Astrocyte (in vitro differentiated cells and primary cell): ENCODE measurements at regions not wholly inside any gene's neighbourhood (a gene's known extent, or its start where the extent isn't known, plus 50 kb on each side); places are given as distances from the start of the nearest gene placed in this dataset.

Experiments
- DNase-seq: peaks from one replicate; pipeline ENCODE4 v3.0.0-alpha.2; 2010; ENCODE audit warnings: low read depth
- FAIRE-seq: peaks from 2 replicates; lab custom pipeline; 2011; peaks lifted over from hg19 to GRCh38; lab: Jason Lieb, UNC
- H2AFZ ChIP-seq: 2 replicates; pipeline ENCODE4 v1.6.0; 2012; ENCODE audit warnings: low read depth, low read length, inconsistent platforms
- H3K27ac ChIP-seq: 2 replicates; pipeline ENCODE4 v1.5.1; 2011; ENCODE audit warnings: low read depth, low read length, inconsistent platforms
- H3K27me3 ChIP-seq: 2 replicates; pipeline ENCODE4 v1.6.0; 2011; ENCODE audit warnings: low read length, inconsistent platforms; ENCODE audit not compliant: insufficient read depth
- H3K36me3 ChIP-seq: 2 replicates; pipeline ENCODE4 v1.5.1; 2011; ENCODE audit warnings: low read length, inconsistent platforms; ENCODE audit not compliant: insufficient read depth
- H3K4me1 ChIP-seq: 2 replicates; pipeline ENCODE4 v1.5.1; 2011; ENCODE audit warnings: low read length, inconsistent platforms; ENCODE audit not compliant: insufficient read depth
- H3K4me2 ChIP-seq: 2 replicates; pipeline ENCODE4 v1.6.0; 2012; ENCODE audit warnings: low read length, inconsistent platforms
- H3K4me3 ChIP-seq: 2 replicates; pipeline ENCODE4 v1.5.1; 2011; ENCODE audit warnings: low read depth, mild to moderate bottlenecking, low read length, inconsistent platforms; ENCODE audit not compliant: insufficient read depth
- H3K79me2 ChIP-seq: 2 replicates; pipeline ENCODE4 v1.6.0; 2012; ENCODE audit warnings: mild to moderate bottlenecking, low read length, inconsistent platforms; ENCODE audit not compliant: insufficient read depth
- H3K9ac ChIP-seq: 2 replicates; pipeline ENCODE4 v1.6.0; 2012; ENCODE audit warnings: mild to moderate bottlenecking, low read length, inconsistent platforms
- H3K9me3 ChIP-seq: 2 replicates; pipeline ENCODE4 v1.5.1; 2012; ENCODE audit warnings: low read depth, mild to moderate bottlenecking, low read length, inconsistent platforms; ENCODE audit not compliant: insufficient read depth
- H4K20me1 ChIP-seq: 2 replicates; pipeline ENCODE4 v1.6.0; 2012; ENCODE audit warnings: low read length, inconsistent platforms; ENCODE audit not compliant: insufficient read depth
- H3K27ac Mint-ChIP-seq: one replicate; pipeline ENCODE4 v1.8.0; 2021; ENCODE audit warnings: mild to moderate bottlenecking, mixed read lengths; ENCODE audit not compliant: unreplicated experiment
- H3K27me3 Mint-ChIP-seq: one replicate; pipeline ENCODE4 v1.8.0; 2021; ENCODE audit warnings: low read depth, mixed read lengths; ENCODE audit not compliant: unreplicated experiment
- H3K36me3 Mint-ChIP-seq: one replicate; pipeline ENCODE4 v1.8.0; 2021; ENCODE audit warnings: low read depth, mixed read lengths; ENCODE audit not compliant: unreplicated experiment
- H3K4me1 Mint-ChIP-seq: one replicate; pipeline ENCODE4 v1.8.0; 2021; ENCODE audit warnings: low read depth, mixed read lengths; ENCODE audit not compliant: unreplicated experiment
- H3K4me3 Mint-ChIP-seq: one replicate; pipeline ENCODE4 v1.8.0; 2021; ENCODE audit warnings: mild to moderate bottlenecking, moderate library complexity, mixed read lengths; ENCODE audit not compliant: unreplicated experiment
- H3K9me3 Mint-ChIP-seq: one replicate; pipeline ENCODE4 v1.8.0; 2021; ENCODE audit warnings: mild to moderate bottlenecking, mixed read lengths; ENCODE audit not compliant: unreplicated experiment
- CTCF ChIP-seq: IDR thresholded peaks from 2 replicates; pipeline ENCODE4 v1.5.1; 2011; ENCODE audit warnings: low read depth, mild to moderate bottlenecking, inconsistent platforms, low read length, moderate library complexity; ENCODE audit not compliant: insufficient read depth
- EZH2 ChIP-seq: IDR thresholded peaks from 2 replicates; pipeline ENCODE4 v1.6.1; 2012; ENCODE audit warnings: mild to moderate bottlenecking, low read length, inconsistent platforms; ENCODE audit not compliant: insufficient read depth

- H3K36me3 Mint-ChIP-seq, result no peaks in the 10 kb centered on the region
- no peak overlapping the region for H3K27ac Mint-ChIP-seq
- DNase-seq (no peak), FAIRE-seq (no peak)
- Histone ChIP-seq H3K9me3 (no peaks in the 10 kb centered on the region), H3K79me2 (no peaks in the 10 kb centered on the region), H4K20me1 (no peaks in the 10 kb centered on the region), H3K4me2 (no peak overlapping the region), H3K27me3 (no peaks in the 10 kb centered on the region), H3K9ac (no peak overlapping the region), H3K4me1 (no peaks in the 10 kb centered on the region), H2AFZ (no peak overlapping the region), H3K4me3 (no peak overlapping the region), H3K36me3 (no peaks in the 10 kb centered on the region), H3K27ac (no peak overlapping the region)
- TF ChIP-seq EZH2 (no peak), CTCF (no peak)
- no peak overlapping the region for H3K4me3 Mint-ChIP-seq
- no peaks in the 10 kb centered on the region for H3K4me1 Mint-ChIP-seq
- H3K27me3 Mint-ChIP-seq, result peaks cover 2% of the 10 kb centered on the region
- H3K9me3 Mint-ChIP-seq, result no peaks in the 10 kb centered on the region
Observed at GRCh38 chr20:51871943-51872342, 69.6 kb upstream of the SALL4 start.

- Histone ChIP-seq H3K36me3 (no peaks in the 10 kb centered on the region), H3K4me2 (no peak overlapping the region), H3K4me3 (no peak overlapping the region), H3K27me3 (no peaks in the 10 kb centered on the region), H3K9ac (no peak overlapping the region), H3K27ac (no peak overlapping the region), H4K20me1 (no peaks in the 10 kb centered on the region), H3K9me3 (no peaks in the 10 kb centered on the region), H3K4me1 (no peaks in the 10 kb centered on the region), H2AFZ (no peak overlapping the region), H3K79me2 (no peaks in the 10 kb centered on the region)
- FAIRE-seq (no peak), DNase-seq (no peak)
- H3K9me3 Mint-ChIP-seq, result no peaks in the 10 kb centered on the region
- H3K27ac Mint-ChIP-seq, result no peak overlapping the region
- peaks cover 5% of the 10 kb centered on the region for H3K27me3 Mint-ChIP-seq
- H3K4me1 Mint-ChIP-seq, result no peaks in the 10 kb centered on the region
- TF ChIP-seq EZH2 (no peak), CTCF (no peak)
- no peaks in the 10 kb centered on the region for H3K36me3 Mint-ChIP-seq
- H3K4me3 Mint-ChIP-seq, result no peak overlapping the region
Observed at GRCh38 chr20:51869002-51869401, 66.7 kb upstream of the SALL4 start.

- Histone ChIP-seq H3K4me3 (no peak overlapping the region), H3K79me2 (no peaks in the 10 kb centered on the region), H3K27ac (no peak overlapping the region), H3K4me2 (no peak overlapping the region), H4K20me1 (no peaks in the 10 kb centered on the region), H3K9me3 (no peaks in the 10 kb centered on the region), H3K9ac (no peak overlapping the region), H3K4me1 (peaks cover 3% of the 10 kb centered on the region), H3K27me3 (no peaks in the 10 kb centered on the region), H2AFZ (no peak overlapping the region), H3K36me3 (no peaks in the 10 kb centered on the region)
- FAIRE-seq, result no peak
- Mint-ChIP-seq H3K27me3 (peaks cover 5% of the 10 kb centered on the region), H3K9me3 (no peaks in the 10 kb centered on the region), H3K27ac (no peak overlapping the region), H3K4me3 (no peak overlapping the region), H3K36me3 (no peaks in the 10 kb centered on the region), H3K4me1 (peaks cover 3% of the 10 kb centered on the region)
- TF ChIP-seq CTCF (no peak), EZH2 (no peak)
- DNase-seq, result no peak
Observed at GRCh38 chr20:51867251-51867650, 64.9 kb upstream of the SALL4 start.
